Prostate gland (tissue), 2 donors: ENCODE measurements at regions not wholly inside any gene's neighbourhood (a gene's known extent, or its start where the extent isn't known, plus 50 kb on each side); places are given as distances from the start of the nearest gene placed in this dataset.

Source experiments
- CTCF ChIP-seq, 4 experiments: fragments of 200-600 bp in 2 of 4; fragments of 450-650 bp in 2 of 4; sonication (generic) in 2 of 4; IDR thresholded peaks; 1 replicate in 3 of 4; 2 replicates in 1 of 4; pipeline ENCODE4 v1.5.1; 2016 to 2019; ENCODE audit warnings: antibody characterized with exemption in 4 of 4, mild to moderate bottlenecking in 2 of 4, moderate library complexity in 2 of 4
- POLR2A ChIP-seq: fragments of 450-650 bp; IDR thresholded peaks from one replicate; pipeline ENCODE4 v1.6.1; 2016; ENCODE audit warnings: antibody characterized with exemption, mild to moderate bottlenecking

GRCh38 chr10:128695931-128696330 is 569.7 kb upstream of the MKI67 start:
- TF ChIP-seq CTCF (IDR thresholded peaks at IDR 0.05) (no peak), POLR2A (no peak)
